ENCODE measurements at regions not wholly inside any gene's neighbourhood (a gene's known extent, or its start where the extent isn't known, plus 50 kb on each side); places are given as distances from the start of the nearest gene placed in this dataset.

DNA sequence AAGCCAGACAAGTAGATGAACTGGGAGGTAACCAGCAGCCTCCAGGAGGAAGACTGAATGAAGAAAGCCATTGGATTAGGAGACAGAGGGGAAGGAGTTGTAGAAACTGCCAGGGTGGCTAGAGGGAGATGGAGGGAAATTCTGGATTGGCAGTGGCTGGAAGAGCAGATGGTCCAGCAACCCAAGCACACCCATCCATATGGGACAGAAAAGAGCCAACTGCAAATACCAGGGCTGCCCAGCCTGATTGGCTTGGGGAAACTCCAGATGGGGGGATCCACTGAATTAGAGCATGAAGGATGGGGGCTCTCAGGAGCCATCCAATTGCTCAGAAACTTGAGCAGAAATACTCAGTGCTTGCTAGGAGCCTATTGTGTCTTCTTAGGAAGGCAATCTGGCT is 173.5 kb upstream of the EPB41L3 start:
- Mint-ChIP-seq H3K9me3 (no peaks in the 10 kb centered on the region), H3K4me3 (no peak overlapping the region), H3K27me3 (ENCODE audit: low read depth) (peaks cover 6% of the 10 kb centered on the region), H3K4me1 (no peaks in the 10 kb centered on the region), H3K27ac (no peak overlapping the region), H3K36me3 (ENCODE audit: low read depth) (no peaks in the 10 kb centered on the region)
- TF ChIP-seq, protein P1, sequence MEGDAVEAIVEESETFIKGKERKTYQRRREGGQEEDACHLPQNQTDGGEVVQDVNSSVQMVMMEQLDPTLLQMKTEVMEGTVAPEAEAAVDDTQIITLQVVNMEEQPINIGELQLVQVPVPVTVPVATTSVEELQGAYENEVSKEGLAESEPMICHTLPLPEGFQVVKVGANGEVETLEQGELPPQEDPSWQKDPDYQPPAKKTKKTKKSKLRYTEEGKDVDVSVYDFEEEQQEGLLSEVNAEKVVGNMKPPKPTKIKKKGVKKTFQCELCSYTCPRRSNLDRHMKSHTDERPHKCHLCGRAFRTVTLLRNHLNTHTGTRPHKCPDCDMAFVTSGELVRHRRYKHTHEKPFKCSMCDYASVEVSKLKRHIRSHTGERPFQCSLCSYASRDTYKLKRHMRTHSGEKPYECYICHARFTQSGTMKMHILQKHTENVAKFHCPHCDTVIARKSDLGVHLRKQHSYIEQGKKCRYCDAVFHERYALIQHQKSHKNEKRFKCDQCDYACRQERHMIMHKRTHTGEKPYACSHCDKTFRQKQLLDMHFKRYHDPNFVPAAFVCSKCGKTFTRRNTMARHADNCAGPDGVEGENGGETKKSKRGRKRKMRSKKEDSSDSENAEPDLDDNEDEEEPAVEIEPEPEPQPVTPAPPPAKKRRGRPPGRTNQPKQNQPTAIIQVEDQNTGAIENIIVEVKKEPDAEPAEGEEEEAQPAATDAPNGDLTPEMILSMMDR (IDR thresholded peaks at IDR 0.05; ENCODE audit: unreplicated experiment in 3 of 3) = no peak

DNA sequence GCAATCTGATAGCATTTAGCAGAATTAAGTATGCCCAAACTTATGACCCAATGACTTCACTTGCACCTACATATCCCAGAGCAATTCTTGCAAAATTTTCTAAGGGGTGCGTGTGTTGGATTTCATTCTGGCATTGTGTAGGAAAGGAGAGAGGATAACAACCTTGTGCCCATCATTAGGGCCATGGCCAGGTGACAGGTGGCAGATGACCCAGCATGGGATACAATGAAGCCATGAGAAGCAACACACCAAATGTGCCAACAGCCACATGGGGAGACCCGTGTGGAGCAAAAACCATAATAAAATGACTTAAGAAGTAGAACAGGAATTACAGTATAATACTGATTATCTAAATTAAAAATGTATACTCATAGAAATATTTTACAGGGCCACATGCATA is 166.9 kb upstream of the EPB41L3 start:
- Mint-ChIP-seq H3K36me3 (ENCODE audit: low read depth) (no peaks in the 10 kb centered on the region), H3K27ac (no peak overlapping the region), H3K4me3 (no peak overlapping the region), H3K27me3 (ENCODE audit: low read depth) (no peaks in the 10 kb centered on the region), H3K9me3 (no peaks in the 10 kb centered on the region), H3K4me1 (no peaks in the 10 kb centered on the region)
- TF ChIP-seq, protein P1 (IDR thresholded peaks at IDR 0.05; ENCODE audit: unreplicated experiment in 3 of 3) = no peak

DNA sequence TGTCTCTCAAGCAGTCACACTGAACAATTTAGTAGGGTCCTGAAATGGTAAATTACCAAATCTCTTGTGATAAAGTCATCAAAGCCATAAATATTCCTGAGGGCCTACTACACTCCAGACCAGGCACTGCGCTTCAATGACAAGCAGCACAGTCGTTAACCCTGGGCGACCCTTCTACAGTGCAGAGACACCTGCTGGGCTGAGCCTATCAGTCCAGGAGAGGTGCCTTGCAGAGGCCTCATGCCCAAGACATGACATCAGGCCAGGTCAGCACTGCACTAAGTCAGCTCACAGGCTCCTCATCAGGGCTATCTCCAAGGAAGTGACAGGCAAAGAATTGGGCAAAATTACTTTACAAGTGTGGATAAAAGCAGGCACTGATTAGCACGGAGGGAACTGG is 166.4 kb upstream of the EPB41L3 start:
- no peaks in the 10 kb centered on the region for H3K27me3 Mint-ChIP-seq (ENCODE audit: low read depth)

DNA sequence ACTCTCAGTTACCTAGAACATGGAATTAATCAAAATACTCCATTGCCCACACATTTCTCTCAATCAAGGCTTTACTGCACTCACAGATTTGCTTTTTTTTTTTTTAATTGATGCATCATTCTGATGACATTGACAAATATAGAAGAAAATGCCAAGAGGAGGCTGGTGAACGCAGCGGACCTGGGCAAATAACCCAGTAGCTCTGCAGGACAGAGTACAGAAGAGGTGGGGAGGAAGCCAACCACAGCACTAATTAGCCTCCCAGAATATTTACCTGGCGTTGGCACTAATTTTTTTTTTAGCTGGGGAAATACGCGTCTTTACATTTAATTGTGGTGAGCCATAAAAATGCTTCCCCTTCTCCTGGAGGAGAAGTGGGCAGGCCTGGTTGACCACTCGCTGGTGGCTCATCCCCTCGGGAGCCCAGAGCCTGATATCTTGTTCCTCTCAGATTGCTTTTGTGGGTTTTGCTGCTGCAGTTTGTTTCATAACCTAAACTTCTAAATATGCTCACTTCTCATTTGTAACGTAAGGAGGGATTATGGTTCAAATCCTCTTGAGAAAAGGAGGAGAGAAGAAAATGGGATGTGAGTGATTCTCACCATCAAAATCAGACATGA is 165.8 kb upstream of the EPB41L3 start:
- no peaks in the 10 kb centered on the region for H3K27me3 Mint-ChIP-seq (ENCODE audit: low read depth)
- H3K27ac Mint-ChIP-seq = no peak overlapping the region
- H3K9me3 Mint-ChIP-seq = no peaks in the 10 kb centered on the region
- H3K36me3 Mint-ChIP-seq (ENCODE audit: low read depth) = no peaks in the 10 kb centered on the region
- TF ChIP-seq, protein P1 (IDR thresholded peaks at IDR 0.05; ENCODE audit: unreplicated experiment in 3 of 3) = no peak
- no peak overlapping the region for H3K4me3 Mint-ChIP-seq
- no peaks in the 10 kb centered on the region for H3K4me1 Mint-ChIP-seq

More for the DNA sequence above, 166.4 kb upstream of the EPB41L3 start:
- H3K4me3 Mint-ChIP-seq = no peak overlapping the region
- H3K36me3 Mint-ChIP-seq (ENCODE audit: low read depth) = no peaks in the 10 kb centered on the region
- TF ChIP-seq, protein P1 (IDR thresholded peaks at IDR 0.05; ENCODE audit: unreplicated experiment in 3 of 3) = no peak
- no peaks in the 10 kb centered on the region for H3K9me3 Mint-ChIP-seq
- H3K4me1 Mint-ChIP-seq = no peaks in the 10 kb centered on the region
- no peak overlapping the region for H3K27ac Mint-ChIP-seq

DNA sequence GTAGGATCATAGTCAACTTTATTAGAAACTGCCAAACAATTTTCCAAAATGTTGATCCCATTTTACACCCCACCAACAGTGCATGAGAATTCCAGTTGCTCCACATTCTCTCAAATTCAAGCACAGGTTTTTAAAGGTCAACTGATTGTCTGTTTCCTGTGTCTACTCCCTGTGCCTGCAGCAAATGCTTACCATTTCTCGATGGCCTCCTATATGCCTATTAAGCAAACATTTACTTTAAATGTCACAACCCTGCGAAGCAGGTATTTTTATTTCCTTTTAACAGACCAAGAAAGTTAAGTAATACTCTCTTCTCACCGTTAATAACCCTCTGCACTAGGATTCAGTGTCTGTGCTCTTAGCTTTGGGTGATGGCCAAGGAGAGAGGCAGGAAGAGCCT is 163.8 kb upstream of the EPB41L3 start:
- no peak overlapping the region for H3K27ac Mint-ChIP-seq
- no peaks in the 10 kb centered on the region for H3K27me3 Mint-ChIP-seq (ENCODE audit: low read depth)
- H3K36me3 Mint-ChIP-seq (ENCODE audit: low read depth) = no peaks in the 10 kb centered on the region
- H3K4me1 Mint-ChIP-seq = no peaks in the 10 kb centered on the region
- no peaks in the 10 kb centered on the region for H3K9me3 Mint-ChIP-seq
- no peak overlapping the region for H3K4me3 Mint-ChIP-seq
- TF ChIP-seq, protein P1 (IDR thresholded peaks at IDR 0.05; ENCODE audit: unreplicated experiment in 3 of 3) = no peak

DNA sequence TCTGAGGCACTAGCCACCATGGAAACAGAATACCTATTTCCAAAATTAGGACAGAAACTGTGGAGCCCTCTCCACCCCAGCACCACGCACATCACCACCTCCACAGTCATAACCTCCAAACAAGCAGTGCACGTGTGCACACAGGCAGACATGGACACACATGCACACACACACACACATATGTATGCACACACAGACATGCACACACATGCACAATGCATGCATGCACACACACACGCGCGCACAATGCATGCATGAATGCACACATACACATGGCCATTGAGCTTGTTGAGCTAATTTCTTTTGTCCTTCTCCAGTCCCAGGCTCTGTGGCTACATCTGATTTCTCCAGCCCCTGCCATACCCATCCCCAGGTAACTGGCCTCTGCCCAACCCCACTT is 161.6 kb upstream of the EPB41L3 start:
- no peak overlapping the region for H3K4me3 Mint-ChIP-seq
- TF ChIP-seq, protein P1 (IDR thresholded peaks at IDR 0.05; ENCODE audit: unreplicated experiment in 3 of 3) = no peak
- no peaks in the 10 kb centered on the region for H3K4me1 Mint-ChIP-seq
- H3K36me3 Mint-ChIP-seq (ENCODE audit: low read depth) = no peaks in the 10 kb centered on the region
- no peak overlapping the region for H3K27ac Mint-ChIP-seq
- no peaks in the 10 kb centered on the region for H3K9me3 Mint-ChIP-seq
- H3K27me3 Mint-ChIP-seq (ENCODE audit: low read depth) = no peaks in the 10 kb centered on the region
